Effector memory CD4-positive, alpha-beta T cell (primary cell): ENCODE measurements at regions not wholly inside any gene's neighbourhood (a gene's known extent, or its start where the extent isn't known, plus 50 kb on each side); places are given as distances from the start of the nearest gene placed in this dataset.

Experiments used
- DNase-seq, 3 donors: peaks; one replicate each; pipeline ENCODE4 v3.0.0-alpha.2; 2020
- H3K27ac ChIP-seq: 2 replicates; pipeline ENCODE4 v1.7.0; 2013; ENCODE audit warnings: mild to moderate bottlenecking, low read length, moderate library complexity; ENCODE audit not compliant: insufficient read depth, poor library complexity, severe bottlenecking
- H3K27me3 ChIP-seq: replicated peaks from 2 replicates; pipeline ENCODE4 v1.7.0; 2013; ENCODE audit warnings: mild to moderate bottlenecking, low read length; ENCODE audit not compliant: insufficient read depth, control insufficient read depth, poor library complexity, severe bottlenecking
- H3K36me3 ChIP-seq: 2 replicates; pipeline ENCODE4 v1.7.0; 2013; ENCODE audit warnings: mild to moderate bottlenecking, low read length, moderate library complexity; ENCODE audit not compliant: control insufficient read depth, insufficient read depth
- H3K4me1 ChIP-seq: 2 replicates; pipeline ENCODE4 v1.7.0; 2013; ENCODE audit warnings: low read length, mild to moderate bottlenecking; ENCODE audit not compliant: control insufficient read depth, insufficient read depth, poor library complexity, severe bottlenecking
- H3K4me3 ChIP-seq: 2 replicates; pipeline ENCODE4 v1.7.0; 2013; ENCODE audit warnings: low read length, low read depth, mild to moderate bottlenecking; ENCODE audit not compliant: insufficient read depth, poor library complexity, severe bottlenecking
- H3K9me3 ChIP-seq: 2 replicates; pipeline ENCODE4 v1.7.0; 2013; ENCODE audit warnings: mild to moderate bottlenecking, low read length, moderate library complexity; ENCODE audit not compliant: control insufficient read depth

GRCh38 chr19:29119590-29119989 lies 93.4 kb downstream of the UQCRFS1 start:
- no peaks in the 10 kb centered on the region for H3K36me3 ChIP-seq
- no peak overlapping the region for H3K27ac ChIP-seq
- DNase-seq = no peak
- H3K9me3 ChIP-seq = no peaks in the 10 kb centered on the region
- H3K27me3 ChIP-seq = no peaks in the 10 kb centered on the region
- no peak overlapping the region for H3K4me3 ChIP-seq
- H3K4me1 ChIP-seq = no peaks in the 10 kb centered on the region

GRCh38 chr19:29118389-29118788 lies 94.6 kb downstream of the UQCRFS1 start:
- no peak for DNase-seq
- H3K9me3 ChIP-seq = no peaks in the 10 kb centered on the region
- no peak overlapping the region for H3K4me3 ChIP-seq
- H3K4me1 ChIP-seq = no peaks in the 10 kb centered on the region
- H3K36me3 ChIP-seq = no peaks in the 10 kb centered on the region
- no peaks in the 10 kb centered on the region for H3K27me3 ChIP-seq
- H3K27ac ChIP-seq = no peak overlapping the region

- Histone ChIP-seq H3K27ac (no peak overlapping the region), H3K4me1 (no peaks in the 10 kb centered on the region), H3K4me3 (no peak overlapping the region), H3K9me3 (no peaks in the 10 kb centered on the region), H3K27me3 (no peaks in the 10 kb centered on the region), H3K36me3 (no peaks in the 10 kb centered on the region)
- no peak for DNase-seq
Measured at GRCh38 chr19:29117926-29118325, 95.0 kb downstream of the UQCRFS1 start.

- no peaks in the 10 kb centered on the region for H3K36me3 ChIP-seq
Measured at GRCh38 chr19:29115181-29115580, 97.8 kb downstream of the UQCRFS1 start.

GRCh38 chr19:29113838-29114237 lies 99.1 kb downstream of the UQCRFS1 start:
- DNase-seq = no peak
- H3K36me3 ChIP-seq = no peaks in the 10 kb centered on the region
- no peaks in the 10 kb centered on the region for H3K27me3 ChIP-seq
- H3K9me3 ChIP-seq = no peaks in the 10 kb centered on the region
- H3K27ac ChIP-seq = no peak overlapping the region
- H3K4me3 ChIP-seq = no peak overlapping the region
- H3K4me1 ChIP-seq = no peaks in the 10 kb centered on the region

More at GRCh38 chr19:29115181-29115580, 97.8 kb downstream of the UQCRFS1 start:
- DNase-seq = no peak
- Histone ChIP-seq H3K27ac (no peak overlapping the region), H3K9me3 (no peaks in the 10 kb centered on the region), H3K27me3 (no peaks in the 10 kb centered on the region), H3K4me1 (no peaks in the 10 kb centered on the region), H3K4me3 (no peak overlapping the region)

GRCh38 chr19:29111576-29111975 lies 101.4 kb downstream of the UQCRFS1 start:
- no peak for DNase-seq
- H3K27ac ChIP-seq = no peak overlapping the region
- H3K9me3 ChIP-seq = no peaks in the 10 kb centered on the region
- H3K36me3 ChIP-seq = no peaks in the 10 kb centered on the region
- no peak overlapping the region for H3K4me3 ChIP-seq
- H3K27me3 ChIP-seq = no peaks in the 10 kb centered on the region
- no peaks in the 10 kb centered on the region for H3K4me1 ChIP-seq

- Histone ChIP-seq H3K4me3 (no peak overlapping the region), H3K27ac (no peak overlapping the region), H3K4me1 (no peaks in the 10 kb centered on the region), H3K9me3 (no peaks in the 10 kb centered on the region), H3K27me3 (no peaks in the 10 kb centered on the region), H3K36me3 (no peaks in the 10 kb centered on the region)
- DNase-seq = no peak
Measured at GRCh38 chr19:29107831-29108230, 105.1 kb downstream of the UQCRFS1 start.

GRCh38 chr19:29106346-29106885 lies 106.5 kb downstream of the UQCRFS1 start:
- no peak overlapping the region for H3K4me3 ChIP-seq
- no peaks in the 10 kb centered on the region for H3K9me3 ChIP-seq
- no peaks in the 10 kb centered on the region for H3K4me1 ChIP-seq
- H3K27me3 ChIP-seq = no peaks in the 10 kb centered on the region
- no peak for DNase-seq
- H3K27ac ChIP-seq = no peak overlapping the region
- no peaks in the 10 kb centered on the region for H3K36me3 ChIP-seq

- DNase-seq = no peak
- H3K27me3 ChIP-seq = no peaks in the 10 kb centered on the region
Measured at GRCh38 chr19:29105629-29106292, 107.2 kb downstream of the UQCRFS1 start.

GRCh38 chr19:29104605-29105241 lies 108.2 kb downstream of the UQCRFS1 start:
- no peak for DNase-seq
- no peaks in the 10 kb centered on the region for H3K9me3 ChIP-seq
- no peaks in the 10 kb centered on the region for H3K4me1 ChIP-seq
- H3K36me3 ChIP-seq = no peaks in the 10 kb centered on the region
- no peak overlapping the region for H3K27ac ChIP-seq
- no peak overlapping the region for H3K4me3 ChIP-seq
- H3K27me3 ChIP-seq = no peaks in the 10 kb centered on the region

More at GRCh38 chr19:29105629-29106292, 107.2 kb downstream of the UQCRFS1 start:
- Histone ChIP-seq H3K9me3 (no peaks in the 10 kb centered on the region), H3K27ac (no peak overlapping the region), H3K36me3 (no peaks in the 10 kb centered on the region), H3K4me3 (no peak overlapping the region), H3K4me1 (no peaks in the 10 kb centered on the region)
